CD4-positive, alpha-beta T cell treated with Interleukin-1 beta for 1 hour (primary cell): ENCODE measurements at regions not wholly inside any gene's neighbourhood (a gene's known extent, or its start where the extent isn't known, plus 50 kb on each side); places are given as distances from the start of the nearest gene placed in this dataset.
"Not testable (repeated sequence)": the region's sequence is repeated elsewhere in the genome, so short reads cannot be mapped to it uniquely, and the experiment has no call there.

Experiments used
- DNase-seq, 2 donors: peaks; one replicate each; pipeline ENCODE4 v3.0.0-alpha.2; 2020 to 2022

DNA sequence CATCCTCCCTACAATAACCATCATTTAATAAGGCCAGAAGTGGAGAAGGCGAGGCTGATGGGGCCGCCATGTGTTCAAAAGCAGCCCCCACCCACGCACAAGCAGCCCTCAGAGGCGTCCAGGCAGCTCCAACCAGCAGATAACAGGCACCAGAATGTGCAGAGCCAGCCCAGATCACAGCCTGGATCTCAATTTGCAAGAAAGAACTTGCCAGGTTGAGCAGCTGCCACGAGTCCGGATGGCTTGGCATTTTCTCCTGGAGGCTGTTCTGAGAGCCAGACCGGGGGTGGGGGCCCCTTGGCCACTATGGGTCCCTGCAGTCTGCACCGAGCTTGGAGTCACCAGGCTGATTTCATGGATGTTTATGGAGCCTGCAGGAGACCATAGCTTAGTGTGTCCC lies 338.1 kb downstream of the PREX1 start:
- DNase-seq: no peak

DNA sequence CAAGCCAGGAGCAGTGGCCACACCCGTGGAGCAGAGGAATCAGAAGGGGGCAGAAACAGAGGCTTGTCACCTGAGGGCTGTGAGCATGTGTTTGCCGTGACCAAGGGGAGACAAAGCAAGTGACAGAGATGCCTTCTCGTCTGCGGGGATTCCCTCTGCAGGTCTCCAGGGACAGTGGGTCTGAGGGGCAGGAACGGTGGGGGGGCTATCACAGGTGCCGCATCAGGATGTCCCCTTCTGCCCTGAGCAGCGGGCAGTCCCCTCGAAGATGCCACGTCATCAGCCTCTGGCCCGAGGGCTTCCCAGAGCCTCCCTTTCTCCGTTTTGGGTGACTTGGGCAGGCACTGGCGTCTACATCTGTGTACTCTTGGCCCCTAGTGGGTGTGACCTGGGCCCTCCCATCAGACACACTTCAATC lies 338.7 kb downstream of the PREX1 start:
- no peak for DNase-seq

DNA sequence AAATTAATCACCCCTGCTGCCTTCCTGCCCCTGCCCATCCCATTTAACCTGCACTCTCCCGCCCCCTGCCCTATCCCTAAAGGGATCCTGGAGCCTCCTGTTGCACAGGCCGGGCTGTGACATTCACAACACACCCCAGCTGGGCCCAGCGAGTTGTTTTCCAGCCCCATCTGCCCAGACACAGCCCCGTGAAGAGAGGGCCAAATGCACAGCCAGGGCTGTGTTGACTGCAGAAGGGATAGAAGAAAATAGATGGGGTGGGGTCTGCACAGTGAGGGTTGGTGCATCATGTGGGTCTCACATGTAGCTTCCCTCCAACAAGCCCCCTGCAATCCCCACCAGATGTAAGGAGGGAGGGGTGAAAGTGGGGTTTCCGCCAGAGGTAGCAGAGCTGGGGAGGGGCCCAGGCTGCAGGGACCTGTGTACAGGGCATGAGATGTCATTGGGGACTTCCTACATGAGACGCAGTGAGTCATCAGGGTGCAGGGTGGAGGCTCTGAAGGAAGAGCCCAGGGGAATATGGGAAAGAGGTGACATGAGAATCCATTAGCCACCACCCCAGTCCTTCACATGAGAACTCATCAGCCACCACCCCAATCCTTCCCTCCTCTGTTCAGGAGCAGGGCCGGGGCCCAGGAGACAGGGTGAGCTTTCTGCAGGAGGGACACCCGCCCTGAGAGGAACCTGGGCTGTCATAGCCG lies 339.3 kb downstream of the PREX1 start:
- DNase-seq: not testable (repeated sequence)

DNA sequence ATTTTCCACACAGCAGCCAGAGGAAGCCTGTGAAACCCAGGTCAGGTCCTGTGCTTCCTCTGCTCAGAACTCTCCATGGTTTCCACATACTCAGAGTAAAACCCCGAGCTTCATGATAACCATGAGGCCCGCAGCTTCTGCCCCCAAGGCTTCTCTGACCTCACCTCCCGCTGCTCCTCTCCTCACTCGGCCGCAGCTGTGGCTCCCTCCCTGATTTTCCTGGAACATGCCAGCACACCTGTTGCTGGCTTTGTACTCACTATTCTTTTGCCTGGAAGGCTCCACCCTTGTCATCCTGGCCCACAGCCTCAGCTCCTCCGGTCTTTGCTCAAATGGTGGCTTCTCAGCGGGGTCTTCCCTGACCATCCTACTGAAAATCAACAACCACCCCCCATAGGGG lies 341.7 kb downstream of the PREX1 start:
- DNase-seq: no peak

DNA sequence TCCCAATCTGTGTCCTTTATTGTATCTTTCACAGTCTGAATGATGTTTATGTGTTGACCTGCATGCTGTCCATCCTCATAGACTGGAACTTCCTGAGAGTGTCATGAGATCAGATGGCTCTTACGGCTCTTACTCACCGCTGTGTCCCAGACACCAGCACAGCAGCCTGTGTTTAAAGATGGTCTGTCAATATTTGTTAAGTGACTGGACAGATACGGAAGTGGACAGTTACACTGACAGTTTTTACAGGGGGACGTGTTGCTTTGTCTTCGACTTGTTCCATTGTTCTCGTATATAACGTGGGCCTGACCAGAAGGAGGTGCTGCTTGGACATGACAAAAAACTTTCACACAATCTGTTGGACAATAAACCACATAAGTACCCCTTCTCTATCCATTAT lies 342.6 kb downstream of the PREX1 start:
- not testable (repeated sequence) for DNase-seq

DNA sequence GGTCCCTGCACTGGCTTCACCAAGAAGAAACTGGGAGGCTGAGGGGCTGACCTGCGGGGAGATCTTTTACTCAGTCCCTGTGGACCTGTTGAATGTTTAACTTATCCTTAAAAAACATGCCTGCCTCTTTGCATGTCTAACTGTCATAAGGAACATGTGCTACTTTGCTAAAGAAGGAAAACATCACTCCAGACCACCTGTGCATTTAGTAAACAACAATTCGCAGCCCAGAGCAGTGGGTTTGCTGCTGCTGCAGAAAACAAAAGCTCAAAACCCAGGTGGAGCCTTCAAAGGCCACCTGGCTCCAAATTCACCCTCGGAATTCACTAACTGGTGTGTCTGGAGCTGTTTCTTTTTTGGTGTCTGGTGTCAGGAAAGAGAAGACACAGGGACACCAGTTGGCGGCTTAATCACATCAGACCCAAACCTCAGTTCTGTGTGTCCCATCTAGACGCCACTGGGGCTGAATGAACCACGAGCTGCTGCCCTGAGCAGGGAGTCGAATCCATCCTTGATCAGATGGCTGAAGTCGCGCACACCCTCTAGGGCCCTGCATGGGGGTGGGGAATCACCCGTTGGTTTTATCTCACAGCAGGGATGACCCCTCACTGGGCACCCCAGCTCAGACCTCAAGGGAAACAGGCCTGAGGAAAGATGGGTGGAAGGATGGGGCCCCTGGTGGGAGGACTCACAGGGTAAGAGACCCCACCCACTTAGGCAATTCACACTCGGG lies 344.3 kb downstream of the PREX1 start:
- DNase-seq: no peak

DNA sequence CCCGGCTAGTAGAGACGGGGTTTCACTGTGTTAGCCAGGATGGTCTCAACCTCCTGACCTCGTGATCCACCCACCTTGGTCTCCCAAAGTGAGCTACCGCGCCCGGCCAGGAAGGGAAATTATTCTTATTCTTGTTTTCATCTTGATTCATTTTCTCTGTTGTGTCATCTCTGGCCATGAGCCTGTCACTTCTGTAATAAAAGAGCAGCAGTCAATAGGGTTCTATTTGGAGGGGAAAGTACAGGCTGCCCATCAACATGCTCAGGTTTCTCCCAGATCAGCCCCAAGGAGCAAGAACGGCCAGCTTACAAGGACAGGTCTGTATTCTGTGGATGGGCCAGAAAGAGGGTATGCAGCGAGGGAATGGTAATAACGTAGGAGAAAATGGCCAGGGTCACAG lies 345.0 kb downstream of the PREX1 start:
- DNase-seq: no peak

DNA sequence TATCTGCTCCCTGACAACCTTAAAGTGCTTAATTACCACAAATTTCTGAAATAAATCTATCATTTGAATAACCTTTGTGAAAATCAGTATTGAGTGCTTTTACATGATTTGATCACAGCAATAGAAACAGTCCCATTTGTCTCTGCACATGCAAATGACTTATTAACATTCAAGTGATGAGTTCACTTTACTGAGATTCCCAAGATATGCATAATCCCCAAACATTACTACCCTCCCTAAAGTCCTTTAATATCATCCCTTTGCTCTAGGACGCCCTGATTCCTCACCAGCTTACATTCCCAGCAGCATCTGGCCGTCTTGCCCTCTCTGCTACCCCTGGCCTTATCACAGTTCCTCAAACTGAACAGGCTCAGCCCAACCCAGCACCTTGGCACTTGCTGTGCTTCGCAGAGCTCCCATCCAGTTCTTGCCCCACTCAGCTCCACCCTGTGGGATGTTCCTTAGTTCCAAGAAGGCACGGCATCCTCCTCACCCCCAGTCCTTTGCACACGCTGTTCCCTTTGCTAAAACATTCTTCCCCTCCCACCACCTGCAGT lies 347.5 kb downstream of the PREX1 start:
- DNase-seq: no peak

DNA sequence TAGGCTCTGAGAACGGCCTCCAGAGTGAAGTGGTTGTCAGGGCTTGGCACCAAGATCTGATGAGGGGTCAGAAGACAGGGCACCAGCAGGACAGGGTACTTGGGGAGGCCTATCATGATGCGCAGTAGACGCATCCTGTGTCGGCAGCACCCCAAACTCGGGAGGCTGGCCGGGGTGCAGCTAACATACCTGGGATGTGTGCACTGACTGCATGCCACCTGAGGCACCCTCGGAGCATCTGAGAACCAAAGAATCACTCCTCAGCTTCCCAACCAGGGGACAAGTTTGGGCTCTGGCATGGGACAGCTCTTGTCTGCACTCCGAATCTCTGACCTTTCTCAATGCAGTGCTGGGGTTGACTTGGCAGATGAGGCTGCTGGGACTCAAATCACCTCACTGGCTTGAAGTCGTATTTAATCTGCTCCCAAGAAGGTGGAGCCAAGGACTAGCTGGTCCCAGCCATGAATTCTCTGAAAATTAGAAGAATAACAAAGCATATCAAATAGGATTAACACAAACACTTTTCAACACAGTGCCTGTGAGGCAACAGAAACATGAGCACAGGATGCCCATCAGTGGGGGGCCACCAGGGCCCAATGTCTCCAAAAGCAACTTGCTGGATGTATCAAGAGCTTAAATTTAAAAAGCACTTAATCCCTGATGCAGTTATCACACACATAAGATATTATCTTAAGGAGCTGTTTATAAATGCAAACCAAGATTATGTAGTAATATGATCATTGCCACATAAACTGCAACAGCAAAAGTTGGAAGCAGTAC lies 348.8 kb downstream of the PREX1 start:
- no peak for DNase-seq

DNA sequence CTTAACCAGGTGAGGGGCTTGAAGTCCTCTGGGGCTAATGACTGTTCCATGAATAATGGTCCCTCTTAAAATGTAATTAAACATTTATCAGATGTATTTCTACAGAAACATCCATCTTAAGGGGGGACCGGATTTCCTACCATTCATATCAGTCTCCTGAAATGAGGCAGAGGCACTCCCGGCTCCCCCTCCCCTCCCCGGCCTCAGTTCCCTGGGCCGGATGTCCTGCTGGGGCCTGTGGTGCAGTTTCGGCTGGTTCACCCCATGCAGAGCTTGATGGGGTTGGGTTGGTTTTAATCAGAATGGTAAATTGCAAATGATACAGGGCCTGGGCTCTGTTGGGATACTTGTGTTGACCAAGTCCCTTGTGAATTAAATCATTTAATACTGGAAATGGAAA lies 349.4 kb downstream of the PREX1 start:
- no peak for DNase-seq

DNA sequence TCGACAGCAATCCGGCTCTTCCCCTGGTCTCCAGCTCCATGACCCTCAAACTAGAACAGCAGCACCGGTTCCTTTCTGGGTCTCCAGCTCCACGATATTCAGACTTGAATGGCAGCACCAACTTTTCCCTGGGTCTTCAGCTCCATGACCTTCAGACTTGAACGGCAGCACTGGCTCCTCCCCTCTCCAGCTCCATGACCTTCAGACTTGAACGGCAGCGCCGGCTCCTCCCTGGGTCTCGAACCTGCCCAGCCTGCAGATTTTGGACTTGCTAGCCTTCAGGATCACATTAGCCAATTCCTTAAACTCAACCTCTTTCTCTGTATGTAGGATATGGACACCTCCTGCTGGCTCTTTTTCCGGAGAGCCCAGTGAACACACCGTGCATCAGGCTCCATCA lies 350.9 kb downstream of the PREX1 start:
- no peak for DNase-seq

DNA sequence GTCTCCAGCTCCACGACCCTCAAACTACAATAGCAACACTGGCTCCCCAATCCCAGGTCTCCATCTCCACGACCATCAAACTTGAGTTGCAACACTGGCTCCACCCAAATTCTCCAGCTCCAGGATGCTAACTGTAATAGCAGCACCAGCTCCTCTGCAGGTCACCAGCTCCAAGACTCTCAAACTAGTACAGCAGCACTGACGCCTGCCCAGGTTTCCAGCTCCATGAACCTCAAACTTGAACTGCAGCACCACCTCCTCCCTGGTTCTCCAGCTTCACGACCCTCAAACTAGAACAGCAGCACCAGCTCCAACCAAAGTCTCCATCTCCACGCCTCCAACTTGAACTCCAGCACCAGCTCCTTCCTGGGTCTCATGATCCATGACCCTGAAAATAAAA lies 353.8 kb downstream of the PREX1 start:
- no peak for DNase-seq

DNA sequence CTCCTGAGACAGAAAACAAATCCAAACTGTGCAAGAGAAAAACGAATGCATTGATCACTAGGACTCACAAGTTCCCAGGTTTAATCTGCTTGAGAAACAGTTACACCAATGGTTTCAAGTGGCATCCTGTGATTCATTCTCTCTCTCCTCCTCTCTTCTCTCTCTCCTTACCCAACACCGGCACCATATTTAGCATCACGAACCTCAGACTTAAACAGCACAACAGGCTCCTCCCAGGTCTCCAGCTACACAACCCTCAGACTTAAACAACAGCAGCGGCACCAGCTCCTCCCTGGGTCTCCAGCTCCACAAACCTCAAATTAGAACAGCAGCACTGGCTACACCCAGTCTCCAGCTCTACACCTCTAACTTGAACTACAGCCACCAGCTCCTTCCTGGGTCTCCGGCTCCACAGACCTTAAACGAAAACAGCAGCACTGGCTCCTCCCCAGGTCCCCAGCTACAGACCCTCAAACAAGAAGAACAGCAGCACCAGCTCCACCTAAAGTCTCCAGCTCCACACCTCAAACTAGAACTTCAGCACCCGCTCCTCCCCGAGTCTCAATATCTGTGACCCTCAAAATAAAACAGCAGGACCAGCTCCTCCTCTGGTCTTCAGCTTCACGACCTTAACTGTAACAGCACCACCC lies 355.9 kb downstream of the PREX1 start:
- no peak for DNase-seq

DNA sequence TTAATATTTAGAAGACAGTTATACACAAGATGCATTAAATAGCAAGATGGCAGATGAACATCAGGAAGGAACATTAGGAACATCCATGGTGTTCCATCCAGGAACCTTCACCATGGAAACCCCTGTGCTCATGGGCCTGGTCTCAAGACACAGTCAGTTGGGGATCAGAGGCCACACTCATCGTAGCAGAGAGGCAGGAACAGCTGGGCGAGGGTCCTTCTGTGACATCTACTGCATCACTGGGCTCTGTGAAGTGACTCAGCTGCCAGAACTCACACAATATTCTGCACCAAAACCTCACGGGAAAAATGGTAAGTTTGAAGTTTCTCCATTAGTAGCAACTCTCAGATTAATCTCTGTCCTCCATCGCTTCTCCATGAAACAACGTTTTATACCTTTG lies 356.6 kb downstream of the PREX1 start:
- no peak for DNase-seq

DNA sequence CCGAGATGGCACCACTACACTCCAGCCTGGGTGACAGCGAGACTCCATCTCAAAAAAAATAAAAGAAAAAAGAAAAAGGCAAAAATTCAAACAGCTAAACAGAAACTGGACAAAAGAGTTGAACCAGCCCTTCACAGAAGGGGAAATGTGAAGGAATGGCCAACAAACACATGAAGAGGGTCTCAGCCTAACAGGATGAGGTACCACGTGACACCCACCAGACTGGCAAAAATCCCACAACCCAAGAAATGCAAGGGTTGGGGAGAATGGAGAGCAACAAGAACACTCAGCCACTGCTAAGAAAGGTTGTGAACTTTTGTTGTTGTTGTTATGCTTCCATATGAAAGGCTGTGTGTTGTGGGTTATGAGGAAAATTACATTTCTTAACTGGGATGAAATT lies 357.7 kb downstream of the PREX1 start:
- DNase-seq: no peak

DNA sequence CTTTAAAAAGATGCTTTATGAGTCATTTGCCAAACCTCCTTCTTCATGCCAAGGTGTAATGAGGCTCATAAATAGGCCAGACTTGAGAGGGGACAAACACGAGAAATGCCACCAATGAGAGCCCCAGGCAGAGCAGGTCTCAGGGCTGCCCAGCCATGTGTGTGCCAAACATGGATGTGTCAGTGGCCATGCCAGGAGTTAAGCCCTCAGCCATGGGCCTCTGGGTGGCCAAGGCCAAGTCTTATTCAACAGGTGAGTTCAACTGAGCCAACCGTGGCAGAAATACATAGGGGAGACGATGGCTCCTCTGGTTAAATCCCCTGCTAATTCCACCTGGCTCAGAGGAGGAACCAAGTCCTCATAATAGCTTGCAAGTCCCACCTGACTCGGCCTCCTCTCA lies 358.8 kb downstream of the PREX1 start:
- no peak for DNase-seq

DNA sequence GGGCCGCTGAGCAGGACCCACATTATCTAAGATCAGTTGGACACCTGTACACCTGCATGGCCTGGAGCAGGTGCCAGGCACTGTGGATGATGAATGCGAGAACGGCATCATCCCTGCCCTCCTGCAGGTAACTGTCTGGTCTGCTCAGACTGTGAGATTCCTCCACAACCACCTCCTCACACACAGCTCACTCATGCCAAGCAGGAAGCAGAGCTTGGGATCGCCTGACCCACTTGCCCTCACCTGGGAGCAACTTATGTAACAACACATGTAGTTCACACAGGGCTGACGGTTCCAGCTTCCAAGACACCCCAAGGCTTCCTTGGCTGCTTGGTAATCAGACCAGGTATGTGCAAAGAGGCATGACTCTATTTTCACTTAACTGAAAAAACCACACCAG lies 359.2 kb downstream of the PREX1 start:
- no peak for DNase-seq

DNA sequence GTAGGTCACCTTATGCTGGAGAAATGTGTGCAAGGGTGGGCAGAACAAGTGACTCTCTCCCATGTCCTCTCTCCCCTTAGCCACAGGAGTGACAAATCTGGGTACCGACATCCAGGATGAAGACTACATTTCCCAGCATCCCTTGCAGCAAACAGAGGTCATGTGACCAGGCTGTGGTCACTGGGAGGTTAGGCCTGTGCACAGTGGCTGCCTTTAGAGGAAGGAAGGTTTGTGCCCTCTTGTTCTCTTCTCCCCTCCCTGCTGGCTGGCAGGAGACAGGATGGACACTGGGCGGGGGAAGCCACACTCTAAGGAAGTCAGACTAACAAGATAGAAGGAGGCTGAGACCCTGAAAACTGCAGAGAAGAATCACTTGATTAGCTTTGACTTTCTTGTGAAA lies 360.2 kb downstream of the PREX1 start:
- DNase-seq: no peak

DNA sequence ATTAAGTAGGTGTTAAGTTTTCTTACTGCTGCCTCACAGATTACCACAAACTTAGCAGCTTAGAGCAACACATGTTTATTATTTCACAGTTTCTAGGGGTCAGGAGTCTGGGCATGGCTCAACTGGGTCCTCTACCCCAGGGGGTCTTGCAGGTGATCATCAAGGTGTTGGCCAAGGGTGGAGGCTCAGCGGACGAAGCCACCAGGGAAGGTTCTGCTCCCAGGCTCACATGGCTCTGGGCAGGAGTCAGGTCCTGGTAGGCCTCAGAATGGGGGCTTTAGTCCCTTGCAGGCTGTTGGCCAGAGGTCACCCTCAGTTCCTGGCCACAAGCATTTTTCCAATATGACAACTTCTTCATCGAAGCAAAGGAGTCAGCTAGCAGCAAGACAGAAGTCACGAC lies 362.5 kb downstream of the PREX1 start:
- DNase-seq: no peak

DNA sequence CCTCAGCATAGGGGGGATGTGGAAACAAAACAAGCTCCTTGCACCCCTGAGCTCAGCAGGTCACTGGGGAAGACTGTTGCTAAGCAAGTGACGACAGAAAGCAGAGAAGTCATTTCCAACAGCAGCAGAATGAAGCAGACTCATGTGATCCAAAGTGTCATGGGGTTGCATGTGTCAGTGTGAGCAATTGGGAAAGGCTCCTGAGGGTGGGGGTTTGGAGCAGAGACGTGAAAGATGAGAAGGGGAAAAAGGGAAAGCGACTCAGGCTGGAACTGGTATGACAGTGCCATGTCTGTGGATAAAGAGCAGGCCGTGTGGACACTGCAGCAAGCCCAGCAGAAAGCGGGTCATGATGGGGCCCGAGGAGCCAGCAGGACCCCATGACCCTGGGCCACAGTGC lies 363.9 kb downstream of the PREX1 start:
- no peak for DNase-seq

DNA sequence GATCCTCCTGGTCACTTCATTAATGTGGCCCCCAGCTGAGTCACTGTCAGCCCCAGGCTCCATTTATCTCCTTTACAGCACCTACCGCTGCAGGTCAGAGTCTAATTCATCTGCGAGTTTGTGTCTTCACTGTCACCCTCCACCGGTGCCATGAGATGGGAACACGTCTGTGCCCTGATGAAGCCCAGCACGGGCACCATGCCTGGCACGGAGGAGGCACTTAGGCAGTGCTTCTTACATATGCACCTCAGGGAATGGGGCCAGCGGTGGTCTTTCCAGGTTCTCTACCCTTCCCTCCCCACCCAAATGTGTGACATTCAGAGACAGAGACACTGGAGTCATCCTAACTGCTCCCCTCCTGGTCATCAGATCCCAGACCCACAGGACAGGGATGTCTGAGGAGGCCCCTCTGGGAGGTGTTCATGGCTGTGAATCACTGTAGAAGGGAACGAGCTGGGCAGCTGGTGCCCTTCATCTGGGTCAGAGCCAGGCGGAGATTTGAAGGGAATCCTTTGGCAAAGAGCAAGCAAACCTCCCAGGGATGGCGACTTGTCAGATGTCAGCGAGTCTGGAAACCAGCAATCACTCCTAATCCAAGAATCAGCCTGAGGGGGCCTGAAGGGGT lies 364.6 kb downstream of the PREX1 start:
- no peak for DNase-seq

DNA sequence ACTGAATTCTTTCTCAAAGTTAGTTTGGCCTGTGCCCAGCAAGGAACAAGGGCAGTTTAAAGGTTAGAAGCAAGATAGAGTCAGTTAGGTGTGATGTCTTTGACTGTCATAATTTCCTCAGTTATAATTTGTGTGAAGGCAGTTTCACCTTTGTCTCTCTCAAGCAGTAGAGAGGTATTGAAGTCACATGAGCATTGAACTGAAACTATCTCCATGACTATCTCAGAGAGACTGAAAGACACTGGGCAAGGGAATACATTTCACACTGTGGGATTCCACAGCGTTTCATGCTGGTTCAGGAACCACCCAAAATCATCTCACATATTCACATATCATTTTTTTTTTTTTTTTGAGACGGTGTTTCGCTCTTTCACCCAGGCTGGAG lies 366.1 kb downstream of the PREX1 start:
- DNase-seq: no peak
